Trophoblast cell (in vitro differentiated cells and primary cell): ENCODE measurements at regions not wholly inside any gene's neighbourhood (a gene's known extent, or its start where the extent isn't known, plus 50 kb on each side); places are given as distances from the start of the nearest gene placed in this dataset.

Experiments
- DNase-seq, 2 donors: peaks; one replicate each; pipeline ENCODE4 v3.0.0-alpha.2; 2016
- H2AFZ ChIP-seq: 2 replicates; pipeline ENCODE4 v1.6.1; 2013; ENCODE audit warnings: low read length, moderate library complexity, mild to moderate bottlenecking; ENCODE audit not compliant: insufficient read depth, poor library complexity
- H2AK5ac ChIP-seq: 2 replicates; pipeline ENCODE4 v1.6.1; 2013; ENCODE audit warnings: mild to moderate bottlenecking, low read length
- H2BK120ac ChIP-seq: 2 replicates; pipeline ENCODE4 v1.6.1; 2013; ENCODE audit warnings: low read length, mild to moderate bottlenecking, moderate library complexity; ENCODE audit not compliant: insufficient read depth, poor library complexity
- H2BK12ac ChIP-seq: 2 replicates; pipeline ENCODE4 v1.6.1; 2013; ENCODE audit warnings: mild to moderate bottlenecking, low read length, moderate library complexity
- H2BK5ac ChIP-seq: 2 replicates; pipeline ENCODE4 v1.6.1; 2013; ENCODE audit warnings: low read length, low read depth, moderate library complexity, mild to moderate bottlenecking; ENCODE audit not compliant: poor library complexity
- H3K14ac ChIP-seq: 2 replicates; pipeline ENCODE4 v1.6.1; 2013; ENCODE audit warnings: mild to moderate bottlenecking, low read length
- H3K18ac ChIP-seq: 2 replicates; pipeline ENCODE4 v1.6.1; 2013; ENCODE audit warnings: mild to moderate bottlenecking, low read length
- H3K23ac ChIP-seq: 2 replicates; pipeline ENCODE4 v1.6.1; 2013; ENCODE audit warnings: low read length
- H3K27ac ChIP-seq: 2 replicates; pipeline ENCODE4 v1.5.1; 2013; ENCODE audit warnings: low read depth, mild to moderate bottlenecking, inconsistent platforms, low read length, moderate library complexity
- H3K27me3 ChIP-seq: 2 replicates; pipeline ENCODE4 v1.6.1; 2013; ENCODE audit warnings: inconsistent platforms, mild to moderate bottlenecking, low read length, moderate library complexity; ENCODE audit not compliant: insufficient read depth
- H3K36me3 ChIP-seq, 2 experiments: 1 replicate in 1 of 2; 2 replicates in 1 of 2; pipeline ENCODE4 v1.6.1; 2013; ENCODE audit warnings: low read length in 2 of 2, mild to moderate bottlenecking in 2 of 2, moderate library complexity in 1 of 2; ENCODE audit not compliant: insufficient read depth in 2 of 2, control insufficient read depth in 1 of 2
- H3K4ac ChIP-seq: 2 replicates; pipeline ENCODE4 v1.6.1; 2013; ENCODE audit warnings: low read depth, mild to moderate bottlenecking, low read length, moderate library complexity
- H3K4me1 ChIP-seq, 2 experiments: 1 replicate in 1 of 2; 2 replicates in 1 of 2; pipeline ENCODE4 v1.6.1; 2013; ENCODE audit warnings: low read length in 2 of 2, mild to moderate bottlenecking in 2 of 2, moderate library complexity in 1 of 2; ENCODE audit not compliant: insufficient read depth in 2 of 2, control insufficient read depth in 1 of 2
- H3K4me2 ChIP-seq: 2 replicates; pipeline ENCODE4 v1.6.1; 2013; ENCODE audit warnings: inconsistent platforms, mild to moderate bottlenecking, low read length, moderate library complexity
- H3K4me3 ChIP-seq: 2 replicates; pipeline ENCODE4 v1.5.1; 2013; ENCODE audit warnings: mild to moderate bottlenecking, low read depth, low read length, inconsistent platforms
- H3K79me1 ChIP-seq: one replicate; pipeline ENCODE4 v1.6.1; 2013; ENCODE audit warnings: low read length
- H3K79me2 ChIP-seq: 2 replicates; pipeline ENCODE4 v1.6.1; 2013; ENCODE audit warnings: low read length, mild to moderate bottlenecking; ENCODE audit not compliant: control insufficient read depth, insufficient read depth, poor library complexity
- H3K9ac ChIP-seq: 2 replicates; pipeline ENCODE4 v1.6.1; 2013; ENCODE audit warnings: mild to moderate bottlenecking, low read length
- H3K9me3 ChIP-seq: 2 replicates; pipeline ENCODE4 v1.6.1; 2013; ENCODE audit warnings: low read depth, mild to moderate bottlenecking, control low read depth, inconsistent platforms, low read length; ENCODE audit not compliant: insufficient read depth
- H4K12ac ChIP-seq: 2 replicates; pipeline ENCODE4 v1.6.1; 2013; ENCODE audit warnings: low read depth, mild to moderate bottlenecking, low read length, moderate library complexity
- H4K8ac ChIP-seq: 2 replicates; pipeline ENCODE4 v1.6.1; 2013; ENCODE audit warnings: low read depth, mild to moderate bottlenecking, low read length, moderate library complexity
- H4K91ac ChIP-seq: one replicate; pipeline ENCODE4 v1.6.1; 2013; ENCODE audit warnings: low read depth, mild to moderate bottlenecking, low read length, moderate library complexity
- WGBS: extraction: QIAGEN DNeasy Blood & Tissue Kit; methylation state at CpG from one replicate; pipeline ENCODE4 v1.1.7; 2013; ENCODE audit warnings: missing lambda C conversion rate; ENCODE audit not compliant: insufficient read length, insufficient coverage; ENCODE audit errors: extremely low coverage; 5-methylcytosine and 5-hydroxymethylcytosine counted together

GRCh38 chr13:68386808-68387207, 1156.7 kb upstream of the PCDH9 start:
- Histone ChIP-seq H2BK120ac (no peak overlapping the region), H3K18ac (no peak overlapping the region), H3K27me3 (no peaks in the 10 kb centered on the region), H2BK5ac (no peak overlapping the region), H2BK12ac (no peak overlapping the region), H3K9me3 (no peaks in the 10 kb centered on the region), H3K36me3 (no peaks in the 10 kb centered on the region), H3K27ac (no peak overlapping the region), H3K9ac (no peak overlapping the region), H3K4me3 (no peak overlapping the region), H3K79me2 (no peaks in the 10 kb centered on the region), H2AK5ac (no peak overlapping the region), H4K8ac (no peak overlapping the region), H4K12ac (no peak overlapping the region), H3K79me1 (no peaks in the 10 kb centered on the region), H4K91ac (no peak overlapping the region), H3K23ac (no peak overlapping the region), H3K14ac (no peak overlapping the region), H3K4me2 (no peak overlapping the region), H3K4me1 (no peaks in the 10 kb centered on the region), H3K4ac (no peak overlapping the region), H2AFZ (no peak overlapping the region)
- WGBS = no CpG with 5 or more reads among the region's 3 CpGs
- DNase-seq = no peak

GRCh38 chr13:68380041-68380973, 1150.2 kb upstream of the PCDH9 start:
- H3K9me3 ChIP-seq = no peaks in the 10 kb centered on the region
- no peak overlapping the region for H3K9ac ChIP-seq
- no peak overlapping the region for H3K14ac ChIP-seq
- H3K79me2 ChIP-seq = no peaks in the 10 kb centered on the region
- no peak overlapping the region for H2BK5ac ChIP-seq
- H3K23ac ChIP-seq = no peak overlapping the region
- no peak overlapping the region for H3K18ac ChIP-seq
- DNase-seq = no peak
- H4K8ac ChIP-seq = no peak overlapping the region
- H3K27ac ChIP-seq = no peak overlapping the region
- WGBS = no CpG with 5 or more reads among the region's 6 CpGs
- H3K4me1 ChIP-seq = no peaks in the 10 kb centered on the region
- H3K4me3 ChIP-seq = no peak overlapping the region
- H2BK12ac ChIP-seq = no peak overlapping the region
- no peak overlapping the region for H3K4ac ChIP-seq
- no peaks in the 10 kb centered on the region for H3K79me1 ChIP-seq
- H2BK120ac ChIP-seq = no peak overlapping the region
- H4K91ac ChIP-seq = no peak overlapping the region
- H2AFZ ChIP-seq = no peak overlapping the region
- no peak overlapping the region for H2AK5ac ChIP-seq
- no peak overlapping the region for H3K4me2 ChIP-seq
- no peaks in the 10 kb centered on the region for H3K36me3 ChIP-seq
- no peak overlapping the region for H4K12ac ChIP-seq
- no peaks in the 10 kb centered on the region for H3K27me3 ChIP-seq

- Histone ChIP-seq H3K79me2 (no peaks in the 10 kb centered on the region), H3K9me3 (no peaks in the 10 kb centered on the region), H2AFZ (no peak overlapping the region), H3K4ac (no peak overlapping the region), H3K27me3 (no peaks in the 10 kb centered on the region), H3K9ac (no peak overlapping the region), H4K8ac (no peak overlapping the region), H2BK5ac (no peak overlapping the region), H3K14ac (no peak overlapping the region), H2AK5ac (no peak overlapping the region), H3K18ac (no peak overlapping the region), H2BK120ac (no peak overlapping the region), H3K4me2 (no peak overlapping the region), H4K12ac (no peak overlapping the region), H4K91ac (no peak overlapping the region), H3K23ac (no peak overlapping the region), H3K4me1 (no peaks in the 10 kb centered on the region), H3K36me3 (no peaks in the 10 kb centered on the region), H2BK12ac (no peak overlapping the region), H3K4me3 (no peak overlapping the region), H3K27ac (no peak overlapping the region), H3K79me1 (no peaks in the 10 kb centered on the region)
- no CpG with 5 or more reads among the region's 1 CpG for WGBS
- no peak for DNase-seq
Observed at GRCh38 chr13:68378294-68378693, 1148.2 kb upstream of the PCDH9 start.

DNA sequence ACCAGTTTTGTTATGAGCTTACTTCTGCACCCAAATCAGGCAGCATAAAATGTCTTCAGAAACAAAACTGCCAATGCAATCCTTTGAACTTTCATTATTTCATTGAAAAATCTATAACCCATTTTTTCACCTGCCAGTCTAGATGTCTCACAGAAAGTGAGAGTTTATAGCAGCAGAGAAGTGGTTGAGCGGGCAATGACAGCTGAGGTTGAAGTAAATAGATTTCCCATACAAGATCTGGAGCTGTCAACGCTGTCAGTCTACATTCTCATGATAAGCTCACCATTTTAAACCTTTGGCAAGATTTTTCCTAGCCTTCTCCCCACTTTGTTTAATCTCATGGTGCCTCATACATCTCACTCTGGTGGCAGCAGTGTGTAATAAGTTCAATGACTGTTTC, 1144.9 kb upstream of the PCDH9 start:
- Histone ChIP-seq H3K4me3 (no peak overlapping the region), H3K4ac (no peak overlapping the region), H3K4me1 (no peaks in the 10 kb centered on the region), H3K9ac (no peak overlapping the region), H3K18ac (no peak overlapping the region), H2BK120ac (no peak overlapping the region), H3K36me3 (no peaks in the 10 kb centered on the region), H3K4me2 (no peak overlapping the region), H3K27me3 (no peaks in the 10 kb centered on the region), H4K8ac (no peak overlapping the region), H4K91ac (no peak overlapping the region), H3K14ac (no peak overlapping the region), H3K23ac (no peak overlapping the region), H3K27ac (no peak overlapping the region), H2AFZ (no peak overlapping the region), H2BK5ac (no peak overlapping the region), H3K79me1 (no peaks in the 10 kb centered on the region), H2AK5ac (no peak overlapping the region), H3K9me3 (no peaks in the 10 kb centered on the region), H3K79me2 (no peaks in the 10 kb centered on the region), H4K12ac (no peak overlapping the region), H2BK12ac (no peak overlapping the region)
- DNase-seq = no peak
- WGBS = no CpG with 5 or more reads among the region's 2 CpGs
